HG02970 (cell line): ENCODE measurements at regions not wholly inside any gene's neighbourhood (a gene's known extent, or its start where the extent isn't known, plus 50 kb on each side); places are given as distances from the start of the nearest gene placed in this dataset.

Experiments used
- ATAC-seq: cut with Tn5 transposase; IDR thresholded peaks from one replicate; pipeline ENCODE4 v1.9.1; 2021; ENCODE audit warnings: mild to moderate bottlenecking, moderate library complexity, moderate number of reproducible peaks; ENCODE audit not compliant: unreplicated experiment, low FRiP score

- ATAC-seq = no peak
Observed at GRCh38 chr4:11497212-11497806, 68.6 kb upstream of the HS3ST1 start.

GRCh38 chr4:11496351-11496829 lies 67.7 kb upstream of the HS3ST1 start:
- ATAC-seq = no peak

GRCh38 chr4:11495818-11496217 lies 67.1 kb upstream of the HS3ST1 start:
- ATAC-seq = no peak

GRCh38 chr4:11495291-11495690 lies 66.6 kb upstream of the HS3ST1 start:
- ATAC-seq = no peak

GRCh38 chr4:11494232-11494631 lies 65.5 kb upstream of the HS3ST1 start:
- no peak for ATAC-seq

- no peak for ATAC-seq
Observed at GRCh38 chr4:11489453-11490083, 60.9 kb upstream of the HS3ST1 start.

- no peak for ATAC-seq
Observed at GRCh38 chr4:11488657-11489452, 60.2 kb upstream of the HS3ST1 start.

GRCh38 chr4:11487868-11488544 lies 59.3 kb upstream of the HS3ST1 start:
- ATAC-seq = no peak

GRCh38 chr4:11487139-11487538 lies 58.4 kb upstream of the HS3ST1 start:
- no peak for ATAC-seq

GRCh38 chr4:11485926-11486325 lies 57.2 kb upstream of the HS3ST1 start:
- no peak for ATAC-seq

GRCh38 chr4:11484531-11484930 lies 55.8 kb upstream of the HS3ST1 start:
- no peak for ATAC-seq

GRCh38 chr4:11483046-11483445 lies 54.4 kb upstream of the HS3ST1 start:
- no peak for ATAC-seq

- no peak for ATAC-seq
Observed at GRCh38 chr4:11480683-11481082, 52.0 kb upstream of the HS3ST1 start.
